GM12874 (cell line): ENCODE measurements at regions not wholly inside any gene's neighbourhood (a gene's known extent, or its start where the extent isn't known, plus 50 kb on each side); places are given as distances from the start of the nearest gene placed in this dataset.

Experiments used
- TF ChIP-seq, protein P1 (sequence below): IDR thresholded peaks from 2 replicates; pipeline ENCODE4 v1.5.1; 2011; ENCODE audit warnings: low read depth, mild to moderate bottlenecking, control low read depth, low read length, moderate library complexity; ENCODE audit not compliant: insufficient read depth

DNA sequence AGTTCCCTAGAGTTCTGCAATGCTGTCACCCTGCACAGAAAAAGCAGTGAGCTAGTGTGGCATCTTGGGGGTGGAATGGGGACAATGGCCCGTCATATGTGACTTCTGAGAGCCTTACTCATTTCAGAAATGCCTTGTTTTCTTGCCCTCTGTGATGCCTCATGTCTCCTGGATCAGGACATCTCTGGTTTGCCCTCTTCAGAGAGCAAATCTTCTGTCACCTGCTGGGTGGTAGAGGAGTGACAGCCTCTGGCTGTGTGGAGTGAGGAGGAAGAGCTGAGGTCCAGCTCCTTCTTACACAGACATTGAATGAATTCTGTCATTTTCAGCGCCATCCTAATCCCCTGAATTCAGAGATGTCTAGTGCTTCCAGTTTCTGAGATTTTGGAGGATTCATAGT lies 55.6 kb upstream of the PHLPP1 start:
- TF ChIP-seq, protein P1, sequence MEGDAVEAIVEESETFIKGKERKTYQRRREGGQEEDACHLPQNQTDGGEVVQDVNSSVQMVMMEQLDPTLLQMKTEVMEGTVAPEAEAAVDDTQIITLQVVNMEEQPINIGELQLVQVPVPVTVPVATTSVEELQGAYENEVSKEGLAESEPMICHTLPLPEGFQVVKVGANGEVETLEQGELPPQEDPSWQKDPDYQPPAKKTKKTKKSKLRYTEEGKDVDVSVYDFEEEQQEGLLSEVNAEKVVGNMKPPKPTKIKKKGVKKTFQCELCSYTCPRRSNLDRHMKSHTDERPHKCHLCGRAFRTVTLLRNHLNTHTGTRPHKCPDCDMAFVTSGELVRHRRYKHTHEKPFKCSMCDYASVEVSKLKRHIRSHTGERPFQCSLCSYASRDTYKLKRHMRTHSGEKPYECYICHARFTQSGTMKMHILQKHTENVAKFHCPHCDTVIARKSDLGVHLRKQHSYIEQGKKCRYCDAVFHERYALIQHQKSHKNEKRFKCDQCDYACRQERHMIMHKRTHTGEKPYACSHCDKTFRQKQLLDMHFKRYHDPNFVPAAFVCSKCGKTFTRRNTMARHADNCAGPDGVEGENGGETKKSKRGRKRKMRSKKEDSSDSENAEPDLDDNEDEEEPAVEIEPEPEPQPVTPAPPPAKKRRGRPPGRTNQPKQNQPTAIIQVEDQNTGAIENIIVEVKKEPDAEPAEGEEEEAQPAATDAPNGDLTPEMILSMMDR, result no peak

DNA sequence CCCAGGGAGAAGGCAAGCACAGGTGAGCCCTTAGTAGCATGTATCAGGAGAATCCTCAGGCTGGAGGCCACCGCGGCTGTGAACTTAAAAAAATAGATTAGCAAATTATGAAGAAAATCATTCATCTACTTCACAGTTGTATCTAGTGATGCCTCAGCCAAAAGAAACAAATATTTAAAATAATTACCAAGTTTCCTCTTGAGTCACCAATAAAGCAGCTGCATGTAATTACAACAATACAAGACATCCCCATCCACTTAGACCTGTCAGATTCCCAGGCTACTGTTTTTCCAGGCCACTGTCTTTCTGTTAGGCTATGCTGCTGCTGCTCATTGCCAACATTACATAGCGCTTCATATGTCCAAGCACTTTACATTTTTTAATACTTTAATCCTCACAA lies 54.6 kb upstream of the PHLPP1 start:
- TF ChIP-seq, protein P1, result no peak

DNA sequence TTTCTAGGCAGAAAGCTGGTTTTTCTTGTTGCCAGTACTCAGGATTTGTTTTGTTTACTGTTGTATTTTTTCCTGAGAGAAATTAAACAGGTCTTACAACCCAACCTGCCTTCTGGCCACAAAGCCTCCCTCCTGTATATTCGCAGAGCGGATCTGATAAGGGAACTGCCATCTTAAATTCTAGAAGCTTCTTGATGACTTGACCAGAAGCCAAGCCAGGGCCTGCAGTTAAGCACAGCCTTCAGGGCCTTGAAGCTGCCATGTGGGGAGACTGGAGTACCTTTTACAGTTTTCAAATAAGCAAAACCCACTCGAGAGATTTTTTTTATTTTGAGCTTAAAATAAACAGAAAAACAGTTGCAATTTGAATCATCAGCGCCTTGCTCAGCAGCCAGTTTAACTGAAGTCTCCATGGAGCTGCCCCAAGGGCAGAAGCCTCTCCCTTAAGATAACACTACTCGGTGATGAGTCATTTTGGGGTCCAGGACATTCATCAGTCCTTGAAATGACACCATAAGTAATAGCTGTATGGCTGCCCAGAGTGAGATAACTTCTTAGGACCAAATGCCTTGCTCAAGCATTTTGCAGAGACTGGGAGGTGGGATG lies 51.5 kb upstream of the PHLPP1 start:
- TF ChIP-seq, protein P1, result no peak

DNA sequence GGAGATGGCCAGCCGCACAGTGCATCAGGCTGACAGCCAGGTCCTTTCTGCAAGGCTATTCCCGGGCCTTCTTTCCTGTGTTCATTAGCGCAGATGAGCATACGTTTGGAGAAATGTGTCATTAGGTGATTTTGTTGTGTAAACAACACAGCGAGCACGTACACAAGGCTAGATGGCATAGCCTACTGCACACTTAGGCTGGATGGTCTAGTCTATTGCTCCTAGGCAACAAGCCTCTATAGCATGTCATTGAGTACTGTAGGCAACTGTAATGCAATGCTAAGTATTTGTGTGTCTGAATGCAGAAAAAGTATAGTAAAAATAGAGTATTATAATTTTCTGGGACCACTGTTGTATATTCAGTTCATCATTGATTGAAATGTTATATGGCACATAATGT lies 50.9 kb upstream of the PHLPP1 start:
- TF ChIP-seq, protein P1, result no peak

DNA sequence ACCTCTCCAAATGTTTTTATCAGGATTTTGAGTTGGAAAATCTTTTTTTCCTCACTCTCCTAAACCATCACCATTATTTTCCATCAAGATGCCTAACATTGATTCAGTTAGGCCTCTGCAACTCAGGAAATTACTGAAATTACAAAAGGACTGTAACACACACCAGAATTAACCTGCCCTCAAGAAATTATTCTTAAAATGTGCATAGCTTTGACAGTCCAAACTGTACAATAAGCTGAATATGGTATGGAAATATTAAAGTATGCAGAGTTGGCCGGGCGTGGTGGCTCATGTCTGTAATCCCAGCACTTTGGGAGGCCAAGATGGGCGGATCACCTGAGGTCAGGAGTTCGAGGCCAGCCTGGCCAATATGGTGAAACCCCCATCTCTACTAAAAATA lies 50.2 kb upstream of the PHLPP1 start:
- TF ChIP-seq, protein P1, result no peak
